ENCODE measurements at regions not wholly inside any gene's neighbourhood (a gene's known extent, or its start where the extent isn't known, plus 50 kb on each side); places are given as distances from the start of the nearest gene placed in this dataset.
"Not testable (repeated sequence)": the region's sequence is repeated elsewhere in the genome, so short reads cannot be mapped to it uniquely, and the experiment has no call there.

GRCh38 chr9:29394855-29395254 lies 1821.6 kb upstream of the C9orf72 start:
- DNase-seq (ENCODE audit: low spot score) = no peak

DNA sequence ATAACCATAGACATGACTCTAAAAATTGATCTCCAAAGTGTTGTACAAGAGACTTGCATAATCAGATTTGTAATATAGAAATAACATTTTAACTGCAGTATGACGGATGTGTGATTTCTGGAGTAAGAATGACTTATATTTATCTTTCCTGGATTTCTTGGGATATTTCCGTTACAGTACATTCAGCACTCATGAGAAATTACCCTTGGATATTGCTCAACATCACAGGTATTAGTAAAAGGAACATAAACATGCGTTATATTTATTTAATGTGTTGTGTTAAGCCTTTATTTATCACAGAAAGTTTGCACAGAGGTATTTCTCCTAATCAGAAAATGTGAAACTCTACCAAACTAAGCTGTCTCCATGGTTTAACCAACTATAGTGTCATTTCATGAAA lies 1823.9 kb upstream of the C9orf72 start:
- DNase-seq (ENCODE audit: low spot score) = no peak

GRCh38 chr9:29416204-29416603 lies 1842.9 kb upstream of the C9orf72 start:
- DNase-seq (ENCODE audit: low spot score) = no peak

GRCh38 chr9:29422438-29422837 lies 1849.2 kb upstream of the C9orf72 start:
- no peak for DNase-seq (ENCODE audit: low spot score)

GRCh38 chr9:29432191-29432590 lies 1858.9 kb upstream of the C9orf72 start:
- DNase-seq (ENCODE audit: low spot score) = no peak

DNA sequence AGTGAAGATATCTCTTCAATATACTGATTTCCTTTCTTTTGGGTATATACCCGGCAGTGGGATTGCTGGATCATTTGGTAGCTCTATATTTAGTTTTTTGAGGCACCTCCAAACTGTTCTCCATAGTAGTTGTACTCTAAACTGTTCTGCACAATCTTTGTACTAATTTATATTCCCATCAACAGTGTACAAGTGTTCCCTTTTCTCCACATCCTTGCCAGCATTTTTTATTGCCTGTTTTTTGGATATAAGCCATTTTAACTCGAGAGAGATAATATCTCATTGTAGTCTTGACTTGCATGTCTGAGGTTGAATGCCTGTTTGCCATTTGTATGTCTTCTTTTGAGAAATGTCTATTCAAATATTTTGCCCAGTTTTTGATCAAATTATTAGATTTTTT lies 1859.4 kb upstream of the C9orf72 start:
- DNase-seq (ENCODE audit: low spot score) = not testable (repeated sequence)

GRCh38 chr9:29435368-29435767 lies 1862.1 kb upstream of the C9orf72 start:
- DNase-seq (ENCODE audit: low spot score) = no peak

DNA sequence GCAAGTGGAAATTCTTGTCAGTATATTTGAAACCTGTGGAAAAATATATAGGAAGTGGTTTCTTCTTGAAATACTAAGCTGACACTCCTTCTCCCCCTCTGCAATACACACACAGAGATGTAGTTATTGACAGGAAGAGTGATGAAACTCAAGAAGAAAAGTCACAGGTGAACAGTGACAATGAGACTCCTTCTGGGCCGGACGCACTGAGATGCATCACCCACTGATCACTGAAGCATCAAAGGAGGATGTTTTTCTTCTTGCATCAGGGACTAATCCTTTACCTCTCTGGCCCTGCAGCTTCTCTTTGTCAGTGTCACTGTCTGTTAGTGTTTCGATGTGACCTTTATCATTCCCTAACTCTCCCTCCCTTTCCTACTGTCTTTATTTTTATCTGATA lies 1864.2 kb upstream of the C9orf72 start:
- no peak for DNase-seq (ENCODE audit: low spot score)

- DNase-seq (ENCODE audit: low spot score) = no peak
Measured at GRCh38 chr9:29439961-29440360, 1866.7 kb upstream of the C9orf72 start.

DNA sequence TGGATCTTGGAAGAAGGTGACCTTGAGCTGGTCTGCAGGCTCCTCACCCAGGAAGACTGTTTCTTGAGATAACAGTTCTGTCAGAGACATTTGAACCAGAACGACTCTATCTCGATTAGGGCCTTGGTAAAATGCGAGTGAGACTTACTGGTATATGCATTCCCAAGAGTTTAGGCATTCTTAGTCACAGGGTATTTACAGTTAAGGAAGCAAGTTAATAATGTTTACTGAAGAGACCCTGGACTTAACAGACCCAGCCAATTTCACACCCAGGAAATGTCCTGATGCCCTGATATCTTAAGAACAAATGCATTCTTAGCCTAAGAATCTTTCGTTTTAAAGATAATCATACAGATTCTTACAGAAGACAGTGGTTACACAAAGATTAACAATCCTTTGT lies 1867.2 kb upstream of the C9orf72 start:
- no peak for DNase-seq (ENCODE audit: low spot score)

GRCh38 chr9:29445751-29446150 lies 1872.5 kb upstream of the C9orf72 start:
- DNase-seq (ENCODE audit: low spot score) = no peak

- no peak for DNase-seq (ENCODE audit: low spot score)
Measured at GRCh38 chr9:29449306-29449705, 1876.0 kb upstream of the C9orf72 start.

- DNase-seq (ENCODE audit: low spot score) = not testable (repeated sequence)
Measured at GRCh38 chr9:29450343-29450875, 1877.1 kb upstream of the C9orf72 start.

DNA sequence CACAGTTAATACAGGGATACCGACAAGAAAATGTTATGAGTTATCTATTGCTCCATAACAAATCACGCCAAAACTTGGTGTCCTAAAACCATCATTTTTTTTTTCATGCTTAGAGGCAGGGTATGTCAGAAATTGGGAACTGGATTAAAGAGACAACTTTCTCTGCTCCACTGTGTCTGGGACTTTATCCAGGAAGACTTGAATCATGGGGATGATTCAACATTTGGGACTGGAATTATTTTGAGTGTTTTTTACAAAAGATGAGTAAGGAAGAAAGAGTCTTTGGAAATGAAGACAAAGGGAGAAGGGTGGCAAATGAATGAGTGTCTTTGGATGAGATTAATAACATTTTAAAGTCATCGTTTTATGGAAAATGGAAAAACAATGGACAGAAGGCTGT lies 1883.7 kb upstream of the C9orf72 start:
- no peak for DNase-seq (ENCODE audit: low spot score)

DNA sequence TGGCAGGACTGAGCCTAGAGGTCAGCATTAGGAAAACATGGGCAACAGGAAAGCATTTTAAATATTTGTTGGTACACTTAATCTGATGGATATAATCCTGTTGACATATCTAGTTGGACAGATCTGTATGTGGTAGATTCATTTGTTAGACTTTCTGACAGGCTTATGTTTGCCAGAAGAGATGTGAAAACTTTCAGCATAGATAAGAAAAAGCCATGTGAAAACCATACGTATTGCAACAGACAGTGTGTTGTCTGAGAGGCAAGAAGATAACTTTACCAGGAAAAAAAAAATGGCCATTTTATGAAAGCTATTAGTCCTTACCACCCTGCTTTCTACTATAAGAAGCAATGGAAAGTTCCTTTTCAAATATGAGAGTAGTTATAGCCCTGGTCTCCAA lies 1902.2 kb upstream of the C9orf72 start:
- DNase-seq (ENCODE audit: low spot score) = no peak

- no peak for DNase-seq (ENCODE audit: low spot score)
Measured at GRCh38 chr9:29511680-29512079, 1938.4 kb upstream of the C9orf72 start.

- peak; percentile 2 for DNase-seq (ENCODE audit: low spot score)
Measured at GRCh38 chr9:29514336-29514735, 1941.1 kb upstream of the C9orf72 start.

- no peak for DNase-seq (ENCODE audit: low spot score)
Measured at GRCh38 chr9:29514862-29515261, 1941.6 kb upstream of the C9orf72 start.

GRCh38 chr9:29548436-29548835 lies 1975.2 kb upstream of the C9orf72 start:
- no peak for DNase-seq (ENCODE audit: low spot score)

DNA sequence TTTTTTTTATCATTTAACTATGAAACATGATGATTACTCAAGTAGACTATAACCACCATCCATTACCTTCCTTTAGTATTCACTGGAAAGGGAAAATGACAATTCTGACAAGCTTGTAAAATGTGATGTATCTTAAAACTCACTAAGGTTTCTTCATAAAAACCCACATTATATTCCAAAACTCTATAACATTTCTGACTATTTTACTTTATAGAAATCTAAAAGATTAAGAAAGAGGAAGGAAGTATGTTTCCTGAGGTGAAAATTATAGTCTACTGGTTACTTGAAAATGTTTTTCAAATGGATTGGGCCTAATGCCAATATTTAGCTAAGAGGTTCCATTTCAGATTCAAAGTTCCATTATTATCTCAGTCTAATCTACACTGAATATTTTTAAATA lies 1982.2 kb upstream of the C9orf72 start:
- DNase-seq (ENCODE audit: low spot score) = no peak

DNA sequence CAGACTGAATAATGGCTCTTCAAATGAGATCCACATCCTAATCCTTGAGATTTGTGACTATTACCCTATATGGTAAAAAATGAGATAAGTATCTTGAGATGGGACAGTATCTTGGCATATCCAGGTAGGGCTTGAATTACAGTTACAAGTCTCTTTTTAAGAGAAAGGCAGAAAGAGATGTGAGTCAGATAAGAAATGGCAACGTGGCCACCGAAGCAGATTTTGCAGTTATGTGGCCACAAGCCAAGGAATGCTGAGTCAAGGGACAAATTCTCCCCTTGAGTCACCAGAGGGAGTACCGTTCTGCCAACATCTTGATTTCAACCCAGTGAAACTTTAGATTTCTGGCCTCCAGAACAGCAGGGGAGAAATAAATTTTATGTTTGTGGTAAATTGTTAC lies 1983.0 kb upstream of the C9orf72 start:
- no peak for DNase-seq (ENCODE audit: low spot score)

GRCh38 chr9:29556746-29557145 lies 1983.5 kb upstream of the C9orf72 start:
- DNase-seq (ENCODE audit: low spot score) = no peak

- DNase-seq (ENCODE audit: low spot score) = no peak
Measured at GRCh38 chr9:29564564-29564963, 1991.3 kb upstream of the C9orf72 start.

DNA sequence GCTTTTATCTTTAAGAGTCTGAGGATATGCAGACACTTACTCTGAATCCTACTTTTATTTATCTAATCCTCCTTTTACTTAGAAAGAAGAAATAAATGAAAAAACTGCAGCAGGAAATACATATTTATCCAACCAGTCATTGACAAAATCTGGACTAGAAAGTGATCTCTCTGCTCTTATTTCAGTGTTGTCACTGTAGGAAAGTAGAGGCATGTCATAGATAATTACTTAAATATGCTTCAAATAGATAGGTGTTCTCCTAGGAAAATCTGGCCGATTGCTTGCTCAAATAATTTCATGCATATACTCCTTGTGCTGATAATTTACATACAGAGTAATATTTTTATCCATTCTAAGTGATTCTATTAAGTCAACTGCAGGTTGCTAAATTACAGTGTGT lies 2001.9 kb upstream of the C9orf72 start:
- DNase-seq (ENCODE audit: low spot score) = no peak

DNA sequence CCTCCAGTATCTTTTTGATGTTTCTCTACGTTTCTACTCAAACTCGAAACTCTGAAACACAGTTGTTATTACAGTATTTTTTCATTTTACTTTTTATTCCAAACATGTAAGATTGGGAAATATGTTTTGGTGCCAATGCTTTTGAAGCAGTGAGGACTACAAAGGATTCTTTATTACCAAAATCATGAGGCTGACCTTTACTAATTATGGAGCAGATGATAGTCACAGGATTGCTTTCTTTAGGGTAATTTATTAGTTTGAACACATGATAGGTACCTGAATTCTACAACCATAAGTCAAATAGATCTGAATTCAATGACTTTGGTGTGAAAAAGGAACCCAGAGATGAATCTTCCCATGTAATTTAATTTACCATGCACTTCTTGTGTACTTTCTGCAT lies 2015.1 kb upstream of the C9orf72 start:
- DNase-seq (ENCODE audit: low spot score) = no peak
